GM12878 (cell line): ENCODE measurements at regions not wholly inside any gene's neighbourhood (a gene's known extent, or its start where the extent isn't known, plus 50 kb on each side); places are given as distances from the start of the nearest gene placed in this dataset.

ENCODE experiments used
- ATF7 ChIP-seq: fragments of 450-650 bp; IDR thresholded peaks from 2 replicates; pipeline ENCODE4 v1.6.1; 2016; ENCODE audit warnings: low read depth, mild to moderate bottlenecking
- CBFB ChIP-seq: IDR thresholded peaks from 2 replicates; pipeline ENCODE4 v1.6.1; 2016; ENCODE audit warnings: antibody characterized with exemption, low read depth
- HDAC2 ChIP-seq: fragments of 200-600 bp; sonication (generic); IDR thresholded peaks from 2 replicates; pipeline ENCODE4 v1.6.1; 2017
- HDAC6 ChIP-seq: fragments of 200-600 bp; sonication (generic); IDR thresholded peaks from one replicate; pipeline ENCODE4 v1.8.0; 2017; ENCODE audit warnings: antibody characterized with exemption; ENCODE audit not compliant: unreplicated experiment
- KLF5 ChIP-seq: fragments of 450-650 bp; IDR thresholded peaks from 2 replicates; pipeline ENCODE4 v1.6.1; 2014; ENCODE audit warnings: mild to moderate bottlenecking; ENCODE audit not compliant: partially characterized antibody
- MTA3 ChIP-seq: IDR thresholded peaks from 2 replicates; pipeline ENCODE4 v1.6.1; 2012; ENCODE audit warnings: low read length, inconsistent platforms, borderline replicate concordance
- MYB ChIP-seq: fragments of 150-350 bp; IDR thresholded peaks from 2 replicates; pipeline ENCODE4 v1.6.1; 2014; ENCODE audit warnings: mild to moderate bottlenecking, low read depth, low read length, borderline replicate concordance
- NRF1 ChIP-seq: conservative IDR thresholded peaks from 2 replicates; pipeline ENCODE4 v1.6.1; 2011; ENCODE audit warnings: mild to moderate bottlenecking, low read depth, low read length, improper control_type of control experiment
- PML ChIP-seq: IDR thresholded peaks from 2 replicates; pipeline ENCODE4 v1.6.1; 2012; ENCODE audit warnings: low read length, inconsistent platforms
- RAD21 ChIP-seq: IDR thresholded peaks from 2 replicates; pipeline ENCODE4 v1.6.1; 2011; ENCODE audit warnings: mild to moderate bottlenecking, low read depth, low read length, moderate library complexity; ENCODE audit not compliant: insufficient read depth
- RFX5 ChIP-seq: IDR thresholded peaks from 2 replicates; pipeline ENCODE4 v1.6.1; 2011; ENCODE audit warnings: low read depth, low read length, improper control_type of control experiment
- SMAD1 ChIP-seq: fragments of 450-650 bp; IDR thresholded peaks from 2 replicates; pipeline ENCODE4 v1.6.1; 2018; ENCODE audit warnings: mild to moderate bottlenecking, low read depth; ENCODE audit not compliant: partially characterized antibody
- TBL1XR1 ChIP-seq: IDR thresholded peaks from 2 replicates; pipeline ENCODE4 v1.6.1; 2012; ENCODE audit warnings: low read depth, low read length, improper control_type of control experiment
- TF ChIP-seq, protein P1 (sequence below): fragments of 450-650 bp; IDR thresholded peaks from 2 replicates; pipeline ENCODE4 v1.6.1; 2016; ENCODE audit warnings: mild to moderate bottlenecking
- TF ChIP-seq, protein P2 (sequence below): fragments of 450-650 bp; IDR thresholded peaks from 2 replicates; pipeline ENCODE4 v1.6.1; 2018; ENCODE audit warnings: borderline replicate concordance, mild to moderate bottlenecking; ENCODE audit not compliant: partially characterized antibody
- TF ChIP-seq, protein P3 (sequence below): fragments of 450-650 bp; formaldehyde crosslinking; IDR thresholded peaks from 2 replicates; pipeline ENCODE4 v1.4.0; 2020; ENCODE audit warnings: mild to moderate bottlenecking, moderate library complexity
- TF ChIP-seq, protein P4 (sequence below): fragments of 450-650 bp; IDR thresholded peaks from 2 replicates; pipeline ENCODE4 v1.6.1; 2017; ENCODE audit warnings: mild to moderate bottlenecking
- TF ChIP-seq, protein P5 (sequence below): IDR thresholded peaks from 2 replicates; pipeline ENCODE4 v1.6.1; 2012; ENCODE audit warnings: low read depth, low read length, improper control_type of control experiment
- TF ChIP-seq, protein P6 (sequence below): IDR thresholded peaks from 2 replicates; pipeline ENCODE4 v1.6.1; 2011; ENCODE audit warnings: low read depth, low read length, improper control_type of control experiment, borderline replicate concordance

DNA sequence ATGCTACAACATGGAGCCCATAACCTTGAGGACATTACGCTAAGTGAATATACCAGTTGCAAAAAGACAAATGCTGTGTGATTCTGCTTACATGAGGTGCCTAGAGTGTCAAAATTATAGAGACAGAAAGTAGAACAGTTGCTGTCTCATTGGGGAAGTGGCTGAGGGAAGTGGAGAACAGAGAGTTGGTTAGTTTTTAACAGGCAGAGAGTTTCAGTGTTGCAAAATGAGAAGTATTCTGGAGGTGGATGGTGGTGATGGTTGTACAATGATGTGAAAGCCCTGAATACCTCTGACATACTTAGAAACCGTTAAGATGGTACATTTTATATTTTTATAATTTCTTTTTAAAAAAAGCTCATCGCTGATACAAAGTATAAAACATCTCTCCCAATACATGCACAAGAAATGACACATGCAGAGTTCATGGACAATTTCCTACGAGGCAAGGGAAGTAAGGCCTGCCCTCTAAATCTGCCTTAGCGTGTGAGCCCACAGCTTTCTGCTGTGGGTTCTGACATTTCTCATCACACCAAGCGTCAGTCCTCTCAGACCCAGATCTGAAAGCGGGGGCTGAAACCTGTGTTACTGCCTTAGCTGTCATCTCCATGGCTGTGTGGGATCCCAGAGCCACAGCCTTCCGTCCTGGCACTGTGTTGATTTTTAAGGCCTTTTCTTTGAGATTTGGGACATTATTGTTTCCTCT lies 126.0 kb downstream of the RNASET2 start (continued):
- TF ChIP-seq, protein P1, sequence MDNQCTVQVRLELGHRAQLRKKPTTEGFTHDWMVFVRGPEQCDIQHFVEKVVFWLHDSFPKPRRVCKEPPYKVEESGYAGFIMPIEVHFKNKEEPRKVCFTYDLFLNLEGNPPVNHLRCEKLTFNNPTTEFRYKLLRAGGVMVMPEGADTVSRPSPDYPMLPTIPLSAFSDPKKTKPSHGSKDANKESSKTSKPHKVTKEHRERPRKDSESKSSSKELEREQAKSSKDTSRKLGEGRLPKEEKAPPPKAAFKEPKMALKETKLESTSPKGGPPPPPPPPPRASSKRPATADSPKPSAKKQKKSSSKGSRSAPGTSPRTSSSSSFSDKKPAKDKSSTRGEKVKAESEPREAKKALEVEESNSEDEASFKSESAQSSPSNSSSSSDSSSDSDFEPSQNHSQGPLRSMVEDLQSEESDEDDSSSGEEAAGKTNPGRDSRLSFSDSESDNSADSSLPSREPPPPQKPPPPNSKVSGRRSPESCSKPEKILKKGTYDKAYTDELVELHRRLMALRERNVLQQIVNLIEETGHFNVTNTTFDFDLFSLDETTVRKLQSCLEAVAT = no peak; the same call in 1 of the 2 replicates
- TF ChIP-seq, protein P2, sequence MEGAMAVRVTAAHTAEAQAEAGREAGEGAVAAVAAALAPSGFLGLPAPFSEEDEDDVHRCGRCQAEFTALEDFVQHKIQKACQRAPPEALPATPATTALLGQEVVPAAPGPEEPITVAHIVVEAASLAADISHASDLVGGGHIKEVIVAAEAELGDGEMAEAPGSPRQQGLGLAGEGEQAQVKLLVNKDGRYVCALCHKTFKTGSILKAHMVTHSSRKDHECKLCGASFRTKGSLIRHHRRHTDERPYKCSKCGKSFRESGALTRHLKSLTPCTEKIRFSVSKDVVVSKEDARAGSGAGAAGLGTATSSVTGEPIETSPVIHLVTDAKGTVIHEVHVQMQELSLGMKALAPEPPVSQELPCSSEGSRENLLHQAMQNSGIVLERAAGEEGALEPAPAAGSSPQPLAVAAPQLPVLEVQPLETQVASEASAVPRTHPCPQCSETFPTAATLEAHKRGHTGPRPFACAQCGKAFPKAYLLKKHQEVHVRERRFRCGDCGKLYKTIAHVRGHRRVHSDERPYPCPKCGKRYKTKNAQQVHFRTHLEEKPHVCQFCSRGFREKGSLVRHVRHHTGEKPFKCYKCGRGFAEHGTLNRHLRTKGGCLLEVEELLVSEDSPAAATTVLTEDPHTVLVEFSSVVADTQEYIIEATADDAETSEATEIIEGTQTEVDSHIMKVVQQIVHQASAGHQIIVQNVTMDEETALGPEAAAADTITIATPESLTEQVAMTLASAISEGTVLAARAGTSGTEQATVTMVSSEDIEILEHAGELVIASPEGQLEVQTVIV = no peak
- TF ChIP-seq ATF7 (peak; percentile 55), SMAD1 (no peak), CBFB (peak; percentile 29; the same call in 1 of the 2 replicates), KLF5 (no peak), MYB (no peak), NRF1 (no peak), TBL1XR1 (no peak), RAD21 (no peak), HDAC2 (no peak), HDAC6 (no peak), MTA3 (peak; percentile 79; the same call in 1 of the 2 replicates), PML (no peak), RFX5 (no peak)
- TF ChIP-seq, protein P3, sequence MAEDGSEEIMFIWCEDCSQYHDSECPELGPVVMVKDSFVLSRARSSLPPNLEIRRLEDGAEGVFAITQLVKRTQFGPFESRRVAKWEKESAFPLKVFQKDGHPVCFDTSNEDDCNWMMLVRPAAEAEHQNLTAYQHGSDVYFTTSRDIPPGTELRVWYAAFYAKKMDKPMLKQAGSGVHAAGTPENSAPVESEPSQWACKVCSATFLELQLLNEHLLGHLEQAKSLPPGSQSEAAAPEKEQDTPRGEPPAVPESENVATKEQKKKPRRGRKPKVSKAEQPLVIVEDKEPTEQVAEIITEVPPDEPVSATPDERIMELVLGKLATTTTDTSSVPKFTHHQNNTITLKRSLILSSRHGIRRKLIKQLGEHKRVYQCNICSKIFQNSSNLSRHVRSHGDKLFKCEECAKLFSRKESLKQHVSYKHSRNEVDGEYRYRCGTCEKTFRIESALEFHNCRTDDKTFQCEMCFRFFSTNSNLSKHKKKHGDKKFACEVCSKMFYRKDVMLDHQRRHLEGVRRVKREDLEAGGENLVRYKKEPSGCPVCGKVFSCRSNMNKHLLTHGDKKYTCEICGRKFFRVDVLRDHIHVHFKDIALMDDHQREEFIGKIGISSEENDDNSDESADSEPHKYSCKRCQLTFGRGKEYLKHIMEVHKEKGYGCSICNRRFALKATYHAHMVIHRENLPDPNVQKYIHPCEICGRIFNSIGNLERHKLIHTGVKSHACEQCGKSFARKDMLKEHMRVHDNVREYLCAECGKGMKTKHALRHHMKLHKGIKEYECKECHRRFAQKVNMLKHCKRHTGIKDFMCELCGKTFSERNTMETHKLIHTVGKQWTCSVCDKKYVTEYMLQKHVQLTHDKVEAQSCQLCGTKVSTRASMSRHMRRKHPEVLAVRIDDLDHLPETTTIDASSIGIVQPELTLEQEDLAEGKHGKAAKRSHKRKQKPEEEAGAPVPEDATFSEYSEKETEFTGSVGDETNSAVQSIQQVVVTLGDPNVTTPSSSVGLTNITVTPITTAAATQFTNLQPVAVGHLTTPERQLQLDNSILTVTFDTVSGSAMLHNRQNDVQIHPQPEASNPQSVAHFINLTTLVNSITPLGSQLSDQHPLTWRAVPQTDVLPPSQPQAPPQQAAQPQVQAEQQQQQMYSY (CRISPR knock-in tag) = no peak
- TF ChIP-seq, protein P4, sequence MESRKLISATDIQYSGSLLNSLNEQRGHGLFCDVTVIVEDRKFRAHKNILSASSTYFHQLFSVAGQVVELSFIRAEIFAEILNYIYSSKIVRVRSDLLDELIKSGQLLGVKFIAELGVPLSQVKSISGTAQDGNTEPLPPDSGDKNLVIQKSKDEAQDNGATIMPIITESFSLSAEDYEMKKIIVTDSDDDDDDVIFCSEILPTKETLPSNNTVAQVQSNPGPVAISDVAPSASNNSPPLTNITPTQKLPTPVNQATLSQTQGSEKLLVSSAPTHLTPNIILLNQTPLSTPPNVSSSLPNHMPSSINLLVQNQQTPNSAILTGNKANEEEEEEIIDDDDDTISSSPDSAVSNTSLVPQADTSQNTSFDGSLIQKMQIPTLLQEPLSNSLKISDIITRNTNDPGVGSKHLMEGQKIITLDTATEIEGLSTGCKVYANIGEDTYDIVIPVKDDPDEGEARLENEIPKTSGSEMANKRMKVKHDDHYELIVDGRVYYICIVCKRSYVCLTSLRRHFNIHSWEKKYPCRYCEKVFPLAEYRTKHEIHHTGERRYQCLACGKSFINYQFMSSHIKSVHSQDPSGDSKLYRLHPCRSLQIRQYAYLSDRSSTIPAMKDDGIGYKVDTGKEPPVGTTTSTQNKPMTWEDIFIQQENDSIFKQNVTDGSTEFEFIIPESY = no peak
- TF ChIP-seq, protein P5, sequence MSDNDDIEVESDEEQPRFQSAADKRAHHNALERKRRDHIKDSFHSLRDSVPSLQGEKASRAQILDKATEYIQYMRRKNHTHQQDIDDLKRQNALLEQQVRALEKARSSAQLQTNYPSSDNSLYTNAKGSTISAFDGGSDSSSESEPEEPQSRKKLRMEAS = no peak
- TF ChIP-seq, protein P6, sequence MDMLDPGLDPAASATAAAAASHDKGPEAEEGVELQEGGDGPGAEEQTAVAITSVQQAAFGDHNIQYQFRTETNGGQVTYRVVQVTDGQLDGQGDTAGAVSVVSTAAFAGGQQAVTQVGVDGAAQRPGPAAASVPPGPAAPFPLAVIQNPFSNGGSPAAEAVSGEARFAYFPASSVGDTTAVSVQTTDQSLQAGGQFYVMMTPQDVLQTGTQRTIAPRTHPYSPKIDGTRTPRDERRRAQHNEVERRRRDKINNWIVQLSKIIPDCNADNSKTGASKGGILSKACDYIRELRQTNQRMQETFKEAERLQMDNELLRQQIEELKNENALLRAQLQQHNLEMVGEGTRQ = no peak
